ENCODE measurements at regions not wholly inside any gene's neighbourhood (a gene's known extent, or its start where the extent isn't known, plus 50 kb on each side); places are given as distances from the start of the nearest gene placed in this dataset.

GRCh38 chr16:85346404-85347212 lies 234.3 kb upstream of the CIBAR2 start:
- TF ChIP-seq POLR2AphosphoS5 (IDR thresholded peaks at IDR 0.05) (no peak), POLR2A (IDR thresholded peaks at IDR 0.05) (no peak)
